IMR-90 (cell line): ENCODE measurements at regions not wholly inside any gene's neighbourhood (a gene's known extent, or its start where the extent isn't known, plus 50 kb on each side); places are given as distances from the start of the nearest gene placed in this dataset.

Experiments used
- ATAC-seq: fragments of 200-7000 bp; cut with Tn5 transposase; 2 replicates; pipeline ENCODE4 v1.9.1; 2020; ENCODE audit warnings: low read depth, mild to moderate bottlenecking, moderate library complexity
- BruUV-seq: library from RNA; stranded (reverse); fragments of 400-500 nt; replicated peaks from 2 replicates; lab custom pipeline; 2021; lab: Mats Ljungman, UMichigan
- CTCF ChIA-PET: fragments of 300-600 bp; formaldehyde crosslinking; extraction: SDS; loops from one replicate; lab custom pipeline; 2021; ENCODE audit warnings: antibody characterized with exemption; lab: Yijun Ruan, JAX
- POLR2A ChIA-PET: fragments of 300-600 bp; sonication (Branson Sonifier 250); formaldehyde crosslinking; loops from one replicate; lab custom pipeline; 2022; ENCODE audit warnings: antibody characterized with exemption; ENCODE audit not compliant: unreplicated experiment; lab: Charles Lee
- DNase-seq: peaks from one replicate; pipeline ENCODE4 v3.0.0; 2013
- H2AFZ ChIP-seq: replicated peaks from 2 replicates; pipeline ENCODE3; 2013; ENCODE audit warnings: low read length, mild to moderate bottlenecking; ENCODE audit not compliant: poor library complexity
- H2AK5ac ChIP-seq: 2 replicates; pipeline ENCODE4 v1.6.1; 2013; ENCODE audit warnings: low read depth, low read length, inconsistent platforms
- H2AK9ac ChIP-seq: replicated peaks from 2 replicates; pipeline ENCODE3; 2013; ENCODE audit warnings: mild to moderate bottlenecking, low read depth, low read length, moderate library complexity; ENCODE audit not compliant: poor library complexity
- H2BK120ac ChIP-seq: 2 replicates; pipeline ENCODE4 v1.6.1; 2013; ENCODE audit warnings: low read depth, low read length, inconsistent platforms
- H2BK15ac ChIP-seq: 3 replicates; pipeline ENCODE4 v1.6.1; 2013; ENCODE audit warnings: low read depth, low read length, inconsistent platforms
- H2BK20ac ChIP-seq: 2 replicates; pipeline ENCODE4 v1.6.1; 2013; ENCODE audit warnings: low read depth, mild to moderate bottlenecking, inconsistent platforms, low read length, moderate library complexity
- H2BK5ac ChIP-seq: 2 replicates; pipeline ENCODE4 v1.6.1; 2013; ENCODE audit warnings: mild to moderate bottlenecking, low read depth, low read length, inconsistent platforms; ENCODE audit not compliant: poor library complexity, severe bottlenecking
- H3K14ac ChIP-seq: replicated peaks from 2 replicates; pipeline ENCODE4 v1.6.1; 2013; ENCODE audit warnings: low read depth, low read length, inconsistent platforms
- H3K18ac ChIP-seq: 2 replicates; pipeline ENCODE4 v1.6.1; 2013; ENCODE audit warnings: low read depth, low read length, control low read depth
- H3K23ac ChIP-seq: 2 replicates; pipeline ENCODE4 v1.6.1; 2013; ENCODE audit warnings: low read depth, low read length, inconsistent platforms
- H3K27ac ChIP-seq: 2 replicates; pipeline ENCODE4 v1.5.1; 2013; ENCODE audit warnings: mild to moderate bottlenecking, control low read depth, low read length; ENCODE audit not compliant: insufficient read depth
- H3K27me3 ChIP-seq: 2 replicates; pipeline ENCODE4 v1.6.1; 2013; ENCODE audit warnings: low read length; ENCODE audit not compliant: control insufficient read depth, insufficient read depth
- H3K36me3 ChIP-seq: 2 replicates; pipeline ENCODE4 v1.6.1; 2013; ENCODE audit warnings: low read length, mixed read lengths; ENCODE audit not compliant: control insufficient read depth, insufficient read depth
- H3K4ac ChIP-seq: 2 replicates; pipeline ENCODE4 v1.6.1; 2013; ENCODE audit warnings: low read depth, low read length, inconsistent platforms
- H3K4me1 ChIP-seq: 2 replicates; pipeline ENCODE4 v1.6.1; 2013; ENCODE audit warnings: low read length, mixed read lengths; ENCODE audit not compliant: control insufficient read depth, insufficient read depth
- H3K4me2 ChIP-seq: 2 replicates; pipeline ENCODE4 v1.6.1; 2013; ENCODE audit warnings: low read depth, mild to moderate bottlenecking, control low read depth, low read length, moderate library complexity
- H3K4me3 ChIP-seq: 2 replicates; pipeline ENCODE4 v1.5.1; 2013; ENCODE audit warnings: low read depth, mild to moderate bottlenecking, control low read depth, low read length, moderate library complexity; ENCODE audit not compliant: insufficient read depth
- H3K56ac ChIP-seq: 2 replicates; pipeline ENCODE4 v1.6.1; 2013; ENCODE audit warnings: low read length, inconsistent platforms; ENCODE audit not compliant: insufficient read depth; ENCODE audit errors: extremely low read depth
- H3K79me1 ChIP-seq, 2 experiments: 2 replicates each; pipeline ENCODE4 v1.6.1; 2013; ENCODE audit warnings: low read length in 2 of 2, inconsistent platforms in 1 of 2, low read depth in 1 of 2
- H3K9ac ChIP-seq: 2 replicates; pipeline ENCODE4 v1.6.1; 2013; ENCODE audit warnings: low read depth, low read length, control low read depth
- H3K9me1 ChIP-seq: 2 replicates; pipeline ENCODE4 v1.6.1; 2013; ENCODE audit warnings: low read length, inconsistent platforms; ENCODE audit not compliant: insufficient read depth
- H3K9me3 ChIP-seq: 2 replicates; pipeline ENCODE4 v1.6.1; 2013; ENCODE audit warnings: low read length; ENCODE audit not compliant: control insufficient read depth, insufficient read depth
- H4K20me1 ChIP-seq: 2 replicates; pipeline ENCODE4 v1.6.1; 2013; ENCODE audit warnings: low read length, inconsistent platforms; ENCODE audit not compliant: insufficient read depth
- H4K5ac ChIP-seq: 2 replicates; pipeline ENCODE4 v1.6.1; 2013; ENCODE audit warnings: mild to moderate bottlenecking, low read depth, low read length, control low read depth
- H4K8ac ChIP-seq, 2 experiments: 2 replicates each; pipeline ENCODE4 v1.6.1; 2013; ENCODE audit warnings: low read depth in 2 of 2, low read length in 2 of 2, control low read depth in 1 of 2, inconsistent platforms in 1 of 2
- H4K91ac ChIP-seq: 2 replicates; pipeline ENCODE4 v1.6.1; 2013; ENCODE audit warnings: low read depth, low read length, inconsistent platforms; ENCODE audit not compliant: insufficient read depth
- BHLHE40 ChIP-seq: fragments of 150-350 bp; IDR thresholded peaks from 2 replicates; pipeline ENCODE4 v1.6.1; 2016; ENCODE audit warnings: mild to moderate bottlenecking, low read depth, low read length
- CEBPB ChIP-seq: IDR thresholded peaks from 2 replicates; pipeline ENCODE4 v1.6.1; 2012; ENCODE audit warnings: low read depth, low read length, improper control_type of control experiment
- CHD1 ChIP-seq: IDR thresholded peaks from 2 replicates; pipeline ENCODE4 v1.6.1; 2012; ENCODE audit warnings: low read depth, low read length, improper control_type of control experiment
- MAFK ChIP-seq: IDR thresholded peaks from 2 replicates; pipeline ENCODE4 v1.6.1; 2012; ENCODE audit warnings: low read depth, low read length, improper control_type of control experiment
- MAZ ChIP-seq: IDR thresholded peaks from 2 replicates; pipeline ENCODE4 v1.6.1; 2012; ENCODE audit warnings: low read depth, mild to moderate bottlenecking, low read length, improper control_type of control experiment, moderate library complexity, borderline replicate concordance
- MXI1 ChIP-seq: IDR thresholded peaks from 2 replicates; pipeline ENCODE4 v1.6.1; 2012; ENCODE audit warnings: low read depth, mild to moderate bottlenecking, low read length, moderate library complexity, borderline replicate concordance
- POLR2A ChIP-seq: IDR thresholded peaks from 2 replicates; pipeline ENCODE4 v1.6.1; 2012; ENCODE audit warnings: mild to moderate bottlenecking, low read depth, low read length
- RCOR1 ChIP-seq: IDR thresholded peaks from 2 replicates; pipeline ENCODE4 v1.6.1; 2012; ENCODE audit warnings: mild to moderate bottlenecking, low read length, improper control_type of control experiment; ENCODE audit not compliant: insufficient replicate concordance
- RFX5 ChIP-seq: IDR thresholded peaks from 2 replicates; pipeline ENCODE4 v1.8.0; 2012; ENCODE audit warnings: low read depth, mild to moderate bottlenecking, low read length, moderate library complexity
- SMC3 ChIP-seq: fragments of 150-350 bp; IDR thresholded peaks from 2 replicates; pipeline ENCODE4 v1.6.1; 2016; ENCODE audit warnings: low read depth, mild to moderate bottlenecking, antibody characterized with exemption, low read length, moderate library complexity
- WGBS, 2 experiments: methylation state at CpG; one replicate each; pipeline versions ENCODE4 v1.1.5 to v1.1.7; 2013; ENCODE audit warnings: missing lambda C conversion rate in 2 of 2; ENCODE audit not compliant: insufficient read length in 1 of 2; ENCODE audit errors: extremely low coverage in 2 of 2; 5-methylcytosine and 5-hydroxymethylcytosine counted together
- dilution Hi-C: fragments of 300-500 bp; cut with HindIII; formaldehyde crosslinking; loops from one replicate; pipeline ENCODE4 v1.14.3; 2018; ENCODE audit warnings: low sequenced_read_pairs; ENCODE audit not compliant: unreplicated experiment
- in situ Hi-C: fragments of 300-500 bp; cut with MboI; formaldehyde crosslinking; loops from 3 replicates; pipeline ENCODE4 v1.14.3; 2019; ENCODE audit warnings: low sequenced_read_pairs, inconsistent platforms, mixed read lengths
- intact Hi-C: fragments of 100-400 bp; cut with micrococcal nuclease; formaldehyde crosslinking; loops from 2 replicates; pipeline ENCODE4 v1.10.0; 2022
- TF ChIP-seq, protein P1 (sequence below): fragments of 150-350 bp; IDR thresholded peaks from 2 replicates; pipeline ENCODE4 v1.6.1; 2017; ENCODE audit warnings: mild to moderate bottlenecking, antibody characterized with exemption, low read length, low read depth

GRCh38 chr5:68915079-68915478, 178.7 kb upstream of the SLC30A5 start:
- H3K23ac ChIP-seq: no peak overlapping the region
- no peak overlapping the region for H2AK5ac ChIP-seq
- ATAC-seq: no peak
- no peak overlapping the region for H3K4me2 ChIP-seq
- H4K91ac ChIP-seq: no peak overlapping the region
- H3K4me1 ChIP-seq: peaks cover 6% of the 10 kb centered on the region; the same call in 1 of the 2 replicates
- no peak overlapping the region for H2BK15ac ChIP-seq
- CTCF ChIA-PET: interaction anchor here (0.6 kb wide), 1 partner anchor 741 kb away, joined by 3 read pairs; no protein-coding TSS in a partner anchor
- no peak overlapping the region for H3K9ac ChIP-seq
- WGBS, 2 experiments: no CpG with 5 or more reads among the region's 1 CpG
- H3K9me3 ChIP-seq: no peaks in the 10 kb centered on the region
- H3K4ac ChIP-seq: no peak overlapping the region
- H3K18ac ChIP-seq: no peak overlapping the region
- H3K79me1 ChIP-seq: no peaks in the 10 kb centered on the region
- no peaks in the 10 kb centered on the region for H3K36me3 ChIP-seq
- H2BK5ac ChIP-seq: no peak overlapping the region
- H4K8ac ChIP-seq: no peak overlapping the region
- no peak overlapping the region for H2AFZ ChIP-seq
- no peak overlapping the region for H2AK9ac ChIP-seq
- H2BK20ac ChIP-seq: no peak overlapping the region
- no peaks in the 10 kb centered on the region for H3K9me1 ChIP-seq
- no peaks in the 10 kb centered on the region for H3K27me3 ChIP-seq
- H3K4me3 ChIP-seq: no peak overlapping the region
- POLR2A ChIA-PET: no interaction called here
- in situ Hi-C loops (no loop called here), intact Hi-C loops (no loop called here), dilution Hi-C loops (no loop called here)
- H3K27ac ChIP-seq: no peak overlapping the region
- no peak for DNase-seq
- H4K5ac ChIP-seq: no peak overlapping the region
- no peak overlapping the region for H2BK120ac ChIP-seq
- BruUV-seq: no TSS peak
- TF ChIP-seq POLR2A: no peak
- no peak for TF ChIP-seq SMC3
- TF ChIP-seq RFX5: no peak
- TF ChIP-seq BHLHE40: no peak
- TF ChIP-seq MXI1: no peak
- TF ChIP-seq, protein P1, sequence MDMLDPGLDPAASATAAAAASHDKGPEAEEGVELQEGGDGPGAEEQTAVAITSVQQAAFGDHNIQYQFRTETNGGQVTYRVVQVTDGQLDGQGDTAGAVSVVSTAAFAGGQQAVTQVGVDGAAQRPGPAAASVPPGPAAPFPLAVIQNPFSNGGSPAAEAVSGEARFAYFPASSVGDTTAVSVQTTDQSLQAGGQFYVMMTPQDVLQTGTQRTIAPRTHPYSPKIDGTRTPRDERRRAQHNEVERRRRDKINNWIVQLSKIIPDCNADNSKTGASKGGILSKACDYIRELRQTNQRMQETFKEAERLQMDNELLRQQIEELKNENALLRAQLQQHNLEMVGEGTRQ: no peak
- no peak for TF ChIP-seq RCOR1
- no peak for TF ChIP-seq CEBPB
- no peak for TF ChIP-seq MAFK
- TF ChIP-seq CHD1: no peak
- TF ChIP-seq MAZ: no peak
- H3K56ac ChIP-seq: no peak overlapping the region
- no peak overlapping the region for H3K14ac ChIP-seq
- H4K20me1 ChIP-seq: no peaks in the 10 kb centered on the region
